GM23338 (cell line): ENCODE measurements at regions not wholly inside any gene's neighbourhood (a gene's known extent, or its start where the extent isn't known, plus 50 kb on each side); places are given as distances from the start of the nearest gene placed in this dataset.

Experiments
- ATAC-seq: fragments of 200-7000 bp; cut with Tn5 transposase; 3 replicates; pipeline ENCODE4 v1.9.1; 2020
- DNase-seq: peaks from one replicate; pipeline ENCODE4 v3.0.0-alpha.2; 2015; ENCODE audit warnings: low spot score
- H2AFZ ChIP-seq: fragments of 200-600 bp; sonication (generic); 2 replicates; pipeline ENCODE4 v1.8.0; 2016; ENCODE audit warnings: antibody characterized with exemption, mild to moderate bottlenecking, moderate library complexity
- H3F3A ChIP-seq: fragments of 200-600 bp; sonication (generic); replicated peaks from 2 replicates; pipeline ENCODE4 v1.8.0; 2017; ENCODE audit warnings: antibody characterized with exemption, mixed run types, low read depth
- H3K27ac ChIP-seq: fragments of 200-600 bp; sonication (generic); 2 replicates; pipeline ENCODE4 v1.6.1; 2016; ENCODE audit warnings: low read depth
- H3K27me3 ChIP-seq: fragments of 200-600 bp; sonication (generic); 2 replicates; pipeline ENCODE4 v1.8.0; 2016; ENCODE audit warnings: mild to moderate bottlenecking, mixed run types, moderate library complexity; ENCODE audit not compliant: insufficient read depth
- H3K36me3 ChIP-seq: fragments of 200-600 bp; sonication (generic); 2 replicates; pipeline ENCODE4 v1.8.0; 2016; ENCODE audit warnings: mild to moderate bottlenecking; ENCODE audit not compliant: insufficient read depth
- H3K4me1 ChIP-seq: fragments of 200-600 bp; sonication (generic); 2 replicates; pipeline ENCODE4 v1.8.0; 2016; ENCODE audit warnings: mild to moderate bottlenecking, moderate library complexity; ENCODE audit not compliant: insufficient read depth
- H3K4me2 ChIP-seq: fragments of 200-600 bp; sonication (generic); 2 replicates; pipeline ENCODE4 v1.7.1; 2017; ENCODE audit warnings: mixed run types
- H3K4me3 ChIP-seq: fragments of 200-600 bp; sonication (generic); 2 replicates; pipeline ENCODE4 v1.6.1; 2016; ENCODE audit warnings: mixed run types
- H3K79me2 ChIP-seq: fragments of 200-600 bp; sonication (generic); replicated peaks from 2 replicates; pipeline ENCODE4 v1.8.0; 2017; ENCODE audit warnings: mild to moderate bottlenecking; ENCODE audit not compliant: insufficient read depth
- H3K9me2 ChIP-seq: fragments of 200-600 bp; sonication (generic); 2 replicates; pipeline ENCODE4 v1.8.0; 2017; ENCODE audit not compliant: insufficient read depth
- H4K20me1 ChIP-seq: fragments of 200-600 bp; sonication (generic); replicated peaks from 2 replicates; pipeline ENCODE4 v1.8.0; 2017; ENCODE audit warnings: mild to moderate bottlenecking; ENCODE audit not compliant: insufficient read depth
- H3K27ac Mint-ChIP-seq: 2 replicates; pipeline ENCODE4 v1.8.0; 2020; ENCODE audit warnings: inconsistent platforms, mild to moderate bottlenecking, moderate library complexity, mixed read lengths
- H3K27me3 Mint-ChIP-seq: 3 replicates; pipeline ENCODE4 v1.8.0; 2022; ENCODE audit warnings: low read depth, mild to moderate bottlenecking, moderate library complexity, mixed read lengths, inconsistent platforms; ENCODE audit not compliant: insufficient read depth, poor library complexity
- H3K36me3 Mint-ChIP-seq: 3 replicates; pipeline ENCODE4 v1.8.0; 2021; ENCODE audit warnings: low read depth, mild to moderate bottlenecking, inconsistent platforms, moderate library complexity, mixed read lengths
- H3K4me1 Mint-ChIP-seq: 3 replicates; pipeline ENCODE4 v1.8.0; 2020; ENCODE audit warnings: mild to moderate bottlenecking, inconsistent platforms, mixed read lengths
- H3K4me3 Mint-ChIP-seq: 3 replicates; pipeline ENCODE4 v1.8.0; 2021; ENCODE audit warnings: moderate library complexity, mild to moderate bottlenecking, inconsistent platforms, mixed read lengths
- H3K9me3 Mint-ChIP-seq: 3 replicates; pipeline ENCODE4 v1.8.0; 2020; ENCODE audit warnings: moderate library complexity, mild to moderate bottlenecking, inconsistent platforms, mixed read lengths
- CREB1 ChIP-seq: fragments of 250-450 bp; sonication (Bioruptor Pico); IDR thresholded peaks from 2 replicates; pipeline ENCODE4 v1.5.0; 2020; ENCODE audit warnings: low read depth, mild to moderate bottlenecking, moderate library complexity
- CTCF ChIP-seq, 2 experiments: fragments of 200-600 bp in 1 of 2; sonication (generic) in 1 of 2; conservative IDR thresholded peaks; 2 replicates each; pipeline versions ENCODE4 v1.5.1 to v1.6.1; 2016 to 2017; ENCODE audit warnings: antibody characterized with exemption in 2 of 2, low read depth in 2 of 2, mild to moderate bottlenecking in 2 of 2, moderate library complexity in 1 of 2
- ETS1 ChIP-seq: IDR thresholded peaks from 2 replicates; pipeline ENCODE4 v1.6.1; 2016; ENCODE audit warnings: antibody characterized with exemption
- EZH2 ChIP-seq: fragments of 200-600 bp; sonication (generic); IDR thresholded peaks from one replicate; pipeline ENCODE4 v1.8.0; 2017; ENCODE audit warnings: antibody characterized with exemption, mild to moderate bottlenecking, low read depth; ENCODE audit not compliant: unreplicated experiment
- EZH2phosphoT487 ChIP-seq: fragments of 200-600 bp; sonication (generic); IDR thresholded peaks from one replicate; pipeline ENCODE4 v1.8.1; 2018; ENCODE audit warnings: antibody characterized with exemption; ENCODE audit not compliant: unreplicated experiment
- JUNB ChIP-seq: IDR thresholded peaks from one replicate; pipeline ENCODE4 v1.6.1; 2016; ENCODE audit warnings: antibody characterized with exemption; ENCODE audit not compliant: unreplicated experiment
- NANOG ChIP-seq: IDR thresholded peaks from 2 replicates; pipeline ENCODE4 v1.6.1; 2016; ENCODE audit warnings: antibody characterized with exemption, borderline replicate concordance
- POLR2AphosphoS5 ChIP-seq: IDR thresholded peaks from 2 replicates; pipeline ENCODE4 v1.6.1; 2016; ENCODE audit warnings: antibody characterized with exemption, low read depth
- REST ChIP-seq: IDR thresholded peaks from one replicate; pipeline ENCODE4 v1.6.1; 2018; ENCODE audit warnings: antibody characterized with exemption; ENCODE audit not compliant: unreplicated experiment
- STAT1 ChIP-seq: IDR thresholded peaks from one replicate; pipeline ENCODE4 v1.6.1; 2016; ENCODE audit warnings: antibody characterized with exemption; ENCODE audit not compliant: unreplicated experiment
- ZNF114 ChIP-seq: fragments of 250-450 bp; sonication (Bioruptor Pico); IDR thresholded peaks from 2 replicates; pipeline ENCODE4 v1.5.0; 2020; ENCODE audit warnings: mild to moderate bottlenecking, moderate library complexity
- ZNF331 ChIP-seq: fragments of 250-450 bp; sonication (Bioruptor Pico); IDR thresholded peaks from 2 replicates; pipeline ENCODE4 v1.5.0; 2020; ENCODE audit warnings: low read depth, mild to moderate bottlenecking, moderate library complexity
- TF ChIP-seq, protein P1 (sequence below): fragments of 250-450 bp; sonication (Bioruptor Pico); IDR thresholded peaks from 2 replicates; pipeline ENCODE4 v1.5.0; 2020; ENCODE audit warnings: mild to moderate bottlenecking, moderate library complexity

DNA sequence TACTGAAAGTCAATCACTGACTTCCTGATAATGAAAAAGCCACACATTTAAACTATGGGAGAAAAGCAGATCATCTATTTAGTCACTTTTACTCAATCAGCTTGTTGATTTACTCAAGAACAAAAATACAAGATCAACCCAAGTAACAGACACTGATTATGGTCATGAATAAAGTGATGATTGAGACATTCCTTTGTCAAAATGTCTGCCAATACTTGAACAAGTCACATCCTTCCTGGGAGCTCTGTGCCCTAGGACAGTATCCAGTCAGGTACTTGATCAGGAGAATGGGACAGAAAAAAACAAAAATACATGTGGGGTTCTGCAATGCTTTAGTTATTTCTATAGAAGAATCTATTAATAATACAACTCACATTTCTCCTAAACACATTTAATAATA is 150.0 kb upstream of the NEBL start:
- Mint-ChIP-seq H3K4me1 (peaks cover 9% of the 10 kb centered on the region; the same call in 2 of the 3 replicates), H3K27me3 (no peaks in the 10 kb centered on the region), H3K27ac (no peak overlapping the region), H3K4me3 (no peak overlapping the region), H3K36me3 (no peaks in the 10 kb centered on the region), H3K9me3 (no peaks in the 10 kb centered on the region; the same call in 2 of the 3 replicates)
- H2AFZ ChIP-seq, result no peak overlapping the region
- H3F3A ChIP-seq, result no peaks in the 10 kb centered on the region
- no peak overlapping the region for H3K4me3 ChIP-seq
- H3K4me1 ChIP-seq, result 0 out of 2 replicates have a peak, but pooled peaks cover 10% of the 10 kb centered on the region
- TF ChIP-seq ETS1 (no peak), CREB1 (no peak), STAT1 (no peak), EZH2phosphoT487 (no peak), ZNF331 (CRISPR knock-in tag) (no peak), EZH2 (no peak), POLR2AphosphoS5 (no peak), NANOG (no peak), REST (no peak), JUNB (no peak), ZNF114 (no peak), CTCF (conservative IDR thresholded peaks at IDR 0.05; ENCODE audit: low read depth in 2 of 2) (no peak)
- TF ChIP-seq, protein P1, sequence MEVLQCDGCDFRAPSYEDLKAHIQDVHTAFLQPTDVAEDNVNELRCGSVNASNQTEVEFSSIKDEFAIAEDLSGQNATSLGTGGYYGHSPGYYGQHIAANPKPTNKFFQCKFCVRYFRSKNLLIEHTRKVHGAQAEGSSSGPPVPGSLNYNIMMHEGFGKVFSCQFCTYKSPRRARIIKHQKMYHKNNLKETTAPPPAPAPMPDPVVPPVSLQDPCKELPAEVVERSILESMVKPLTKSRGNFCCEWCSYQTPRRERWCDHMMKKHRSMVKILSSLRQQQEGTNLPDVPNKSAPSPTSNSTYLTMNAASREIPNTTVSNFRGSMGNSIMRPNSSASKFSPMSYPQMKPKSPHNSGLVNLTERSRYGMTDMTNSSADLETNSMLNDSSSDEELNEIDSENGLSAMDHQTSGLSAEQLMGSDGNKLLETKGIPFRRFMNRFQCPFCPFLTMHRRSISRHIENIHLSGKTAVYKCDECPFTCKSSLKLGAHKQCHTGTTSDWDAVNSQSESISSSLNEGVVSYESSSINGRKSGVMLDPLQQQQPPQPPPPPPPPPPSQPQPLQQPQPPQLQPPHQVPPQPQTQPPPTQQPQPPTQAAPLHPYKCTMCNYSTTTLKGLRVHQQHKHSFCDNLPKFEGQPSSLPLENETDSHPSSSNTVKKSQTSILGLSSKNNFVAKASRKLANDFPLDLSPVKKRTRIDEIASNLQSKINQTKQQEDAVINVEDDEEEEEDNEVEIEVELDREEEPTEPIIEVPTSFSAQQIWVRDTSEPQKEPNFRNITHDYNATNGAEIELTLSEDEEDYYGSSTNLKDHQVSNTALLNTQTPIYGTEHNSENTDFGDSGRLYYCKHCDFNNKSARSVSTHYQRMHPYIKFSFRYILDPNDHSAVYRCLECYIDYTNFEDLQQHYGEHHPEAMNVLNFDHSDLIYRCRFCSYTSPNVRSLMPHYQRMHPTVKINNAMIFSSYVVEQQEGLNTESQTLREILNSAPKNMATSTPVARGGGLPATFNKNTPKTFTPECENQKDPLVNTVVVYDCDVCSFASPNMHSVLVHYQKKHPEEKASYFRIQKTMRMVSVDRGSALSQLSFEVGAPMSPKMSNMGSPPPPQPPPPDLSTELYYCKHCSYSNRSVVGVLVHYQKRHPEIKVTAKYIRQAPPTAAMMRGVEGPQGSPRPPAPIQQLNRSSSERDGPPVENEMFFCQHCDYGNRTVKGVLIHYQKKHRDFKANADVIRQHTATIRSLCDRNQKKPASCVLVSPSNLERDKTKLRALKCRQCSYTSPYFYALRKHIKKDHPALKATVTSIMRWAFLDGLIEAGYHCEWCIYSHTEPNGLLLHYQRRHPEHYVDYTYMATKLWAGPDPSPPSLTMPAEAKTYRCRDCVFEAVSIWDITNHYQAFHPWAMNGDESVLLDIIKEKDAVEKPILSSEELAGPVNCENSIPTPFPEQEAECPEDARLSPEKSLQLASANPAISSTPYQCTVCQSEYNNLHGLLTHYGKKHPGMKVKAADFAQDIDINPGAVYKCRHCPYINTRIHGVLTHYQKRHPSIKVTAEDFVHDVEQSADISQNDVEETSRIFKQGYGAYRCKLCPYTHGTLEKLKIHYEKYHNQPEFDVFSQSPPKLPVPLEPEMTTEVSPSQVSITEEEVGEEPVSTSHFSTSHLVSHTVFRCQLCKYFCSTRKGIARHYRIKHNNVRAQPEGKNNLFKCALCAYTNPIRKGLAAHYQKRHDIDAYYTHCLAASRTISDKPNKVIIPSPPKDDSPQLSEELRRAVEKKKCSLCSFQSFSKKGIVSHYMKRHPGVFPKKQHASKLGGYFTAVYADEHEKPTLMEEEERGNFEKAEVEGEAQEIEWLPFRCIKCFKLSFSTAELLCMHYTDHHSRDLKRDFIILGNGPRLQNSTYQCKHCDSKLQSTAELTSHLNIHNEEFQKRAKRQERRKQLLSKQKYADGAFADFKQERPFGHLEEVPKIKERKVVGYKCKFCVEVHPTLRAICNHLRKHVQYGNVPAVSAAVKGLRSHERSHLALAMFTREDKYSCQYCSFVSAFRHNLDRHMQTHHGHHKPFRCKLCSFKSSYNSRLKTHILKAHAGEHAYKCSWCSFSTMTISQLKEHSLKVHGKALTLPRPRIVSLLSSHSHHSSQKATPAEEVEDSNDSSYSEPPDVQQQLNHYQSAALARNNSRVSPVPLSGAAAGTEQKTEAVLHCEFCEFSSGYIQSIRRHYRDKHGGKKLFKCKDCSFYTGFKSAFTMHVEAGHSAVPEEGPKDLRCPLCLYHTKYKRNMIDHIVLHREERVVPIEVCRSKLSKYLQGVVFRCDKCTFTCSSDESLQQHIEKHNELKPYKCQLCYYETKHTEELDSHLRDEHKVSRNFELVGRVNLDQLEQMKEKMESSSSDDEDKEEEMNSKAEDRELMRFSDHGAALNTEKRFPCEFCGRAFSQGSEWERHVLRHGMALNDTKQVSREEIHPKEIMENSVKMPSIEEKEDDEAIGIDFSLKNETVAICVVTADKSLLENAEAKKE (CRISPR knock-in tag), result no peak
- H3K79me2 ChIP-seq, result no peaks in the 10 kb centered on the region
- H4K20me1 ChIP-seq, result no peaks in the 10 kb centered on the region
- H3K9me2 ChIP-seq, result no peaks in the 10 kb centered on the region; the same call in 1 of the 2 replicates
- no peak overlapping the region for H3K4me2 ChIP-seq
- H3K27me3 ChIP-seq, result no peaks in the 10 kb centered on the region
- DNase-seq, result no peak
- ATAC-seq, result no peak
- H3K36me3 ChIP-seq, result no peaks in the 10 kb centered on the region
- H3K27ac ChIP-seq, result no peak overlapping the region
